ENCODE measurements at regions not wholly inside any gene's neighbourhood (a gene's known extent, or its start where the extent isn't known, plus 50 kb on each side); places are given as distances from the start of the nearest gene placed in this dataset.

- no peak for TF ChIP-seq CTCF (IDR thresholded peaks at IDR 0.05)
- TF ChIP-seq MYBL2 (CRISPR knock-in tag; IDR thresholded peaks at IDR 0.05) = no peak
- TF ChIP-seq, protein P1, sequence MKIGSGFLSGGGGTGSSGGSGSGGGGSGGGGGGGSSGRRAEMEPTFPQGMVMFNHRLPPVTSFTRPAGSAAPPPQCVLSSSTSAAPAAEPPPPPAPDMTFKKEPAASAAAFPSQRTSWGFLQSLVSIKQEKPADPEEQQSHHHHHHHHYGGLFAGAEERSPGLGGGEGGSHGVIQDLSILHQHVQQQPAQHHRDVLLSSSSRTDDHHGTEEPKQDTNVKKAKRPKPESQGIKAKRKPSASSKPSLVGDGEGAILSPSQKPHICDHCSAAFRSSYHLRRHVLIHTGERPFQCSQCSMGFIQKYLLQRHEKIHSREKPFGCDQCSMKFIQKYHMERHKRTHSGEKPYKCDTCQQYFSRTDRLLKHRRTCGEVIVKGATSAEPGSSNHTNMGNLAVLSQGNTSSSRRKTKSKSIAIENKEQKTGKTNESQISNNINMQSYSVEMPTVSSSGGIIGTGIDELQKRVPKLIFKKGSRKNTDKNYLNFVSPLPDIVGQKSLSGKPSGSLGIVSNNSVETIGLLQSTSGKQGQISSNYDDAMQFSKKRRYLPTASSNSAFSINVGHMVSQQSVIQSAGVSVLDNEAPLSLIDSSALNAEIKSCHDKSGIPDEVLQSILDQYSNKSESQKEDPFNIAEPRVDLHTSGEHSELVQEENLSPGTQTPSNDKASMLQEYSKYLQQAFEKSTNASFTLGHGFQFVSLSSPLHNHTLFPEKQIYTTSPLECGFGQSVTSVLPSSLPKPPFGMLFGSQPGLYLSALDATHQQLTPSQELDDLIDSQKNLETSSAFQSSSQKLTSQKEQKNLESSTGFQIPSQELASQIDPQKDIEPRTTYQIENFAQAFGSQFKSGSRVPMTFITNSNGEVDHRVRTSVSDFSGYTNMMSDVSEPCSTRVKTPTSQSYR (CRISPR knock-in tag; IDR thresholded peaks at IDR 0.05) = no peak
Observed at GRCh38 chr5:165616490-165617405, 2111.3 kb downstream of the MAT2B start.
